ENCODE measurements at regions not wholly inside any gene's neighbourhood (a gene's known extent, or its start where the extent isn't known, plus 50 kb on each side); places are given as distances from the start of the nearest gene placed in this dataset.
"Not testable (repeated sequence)": the region's sequence is repeated elsewhere in the genome, so short reads cannot be mapped to it uniquely, and the experiment has no call there.

DNA sequence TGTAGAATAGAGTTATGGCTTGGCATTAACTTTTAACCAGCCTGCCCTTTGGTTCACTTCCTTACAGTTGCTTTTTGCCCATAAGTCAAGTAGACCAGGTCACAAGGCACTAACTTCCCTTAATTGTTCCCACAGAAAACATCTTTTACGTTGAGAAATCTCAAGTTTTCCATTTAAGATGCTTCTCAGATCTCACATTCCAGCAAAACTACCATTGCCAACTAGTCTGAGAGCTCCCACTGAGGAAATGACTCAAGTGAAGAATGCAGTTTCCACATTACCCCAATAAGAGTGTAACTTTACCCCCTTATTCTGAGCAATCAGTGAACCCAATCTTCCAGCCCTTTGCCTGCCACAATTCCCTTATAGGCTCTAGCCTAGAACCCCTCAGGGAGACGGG is 502.2 kb upstream of the OLFM3 start:
- FAIRE-seq = no peak

GRCh38 chr1:102497810-102498209 is 501.1 kb upstream of the OLFM3 start:
- FAIRE-seq = not testable (repeated sequence)

DNA sequence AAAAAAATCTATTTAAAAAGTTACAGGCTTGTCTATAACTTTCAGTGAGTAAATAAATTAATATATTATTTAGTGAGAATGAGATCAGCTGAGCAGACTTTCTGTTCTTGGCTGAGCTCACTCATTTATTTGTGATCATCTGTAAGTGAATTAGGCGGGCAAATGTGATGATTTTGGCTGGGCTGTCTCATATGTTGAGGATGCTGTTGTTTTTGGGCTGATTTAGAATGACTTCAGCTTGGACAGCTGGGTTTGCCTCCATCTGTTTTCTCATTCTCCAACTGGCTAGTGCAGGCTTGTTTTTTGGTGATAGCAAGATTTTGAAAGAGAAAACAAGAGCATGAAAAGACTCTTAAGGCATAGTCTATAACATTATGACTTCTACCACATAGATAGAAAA is 475.8 kb upstream of the OLFM3 start:
- no peak for FAIRE-seq

DNA sequence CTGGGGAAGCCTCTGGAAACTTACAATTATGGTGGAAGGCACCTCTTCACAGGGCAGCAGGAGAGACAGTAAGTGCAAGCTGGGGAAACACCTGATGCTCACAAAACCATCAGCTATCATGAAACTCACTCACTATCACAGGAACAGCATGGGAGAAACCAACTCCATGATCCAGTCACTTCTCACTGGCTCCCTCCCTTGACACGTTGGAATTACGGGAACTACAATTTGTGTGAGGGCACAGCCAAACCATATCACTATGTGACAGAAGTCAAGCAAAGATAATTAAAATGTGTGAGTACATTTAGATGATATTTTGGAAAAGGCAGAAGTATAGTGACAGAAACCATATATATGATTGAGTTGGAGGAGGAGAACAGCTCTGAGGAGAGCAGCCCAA is 474.0 kb upstream of the OLFM3 start:
- FAIRE-seq = no peak

GRCh38 chr1:102466487-102466886 is 469.8 kb upstream of the OLFM3 start:
- FAIRE-seq = no peak

GRCh38 chr1:102463328-102463727 is 466.6 kb upstream of the OLFM3 start:
- FAIRE-seq = no peak

- not testable (repeated sequence) for FAIRE-seq
Observed at GRCh38 chr1:102442317-102442716, 445.6 kb upstream of the OLFM3 start.

- FAIRE-seq = no peak
Observed at GRCh38 chr1:102435483-102435882, 438.8 kb upstream of the OLFM3 start.

- FAIRE-seq = no peak
Observed at GRCh38 chr1:102434421-102434820, 437.7 kb upstream of the OLFM3 start.

- FAIRE-seq = no peak
Observed at GRCh38 chr1:102431253-102431652, 434.5 kb upstream of the OLFM3 start.

GRCh38 chr1:102420034-102420433 is 423.3 kb upstream of the OLFM3 start:
- no peak for FAIRE-seq

Measured in TTC549 (cell line).